ENCODE measurements at regions not wholly inside any gene's neighbourhood (a gene's known extent, or its start where the extent isn't known, plus 50 kb on each side); places are given as distances from the start of the nearest gene placed in this dataset.

GRCh38 chr3:66729687-66730393, 229.0 kb upstream of the LRIG1 start:
- Histone ChIP-seq H3K27ac (no peak overlapping the region), H3K36me3 (no peaks in the 10 kb centered on the region), H3K9me3 (no peaks in the 10 kb centered on the region), H3K27me3 (replicated peaks in 1 of 7) (no peaks in the 10 kb centered on the region), H3K4me3 (no peak overlapping the region), H3K4me1 (no peaks in the 10 kb centered on the region)
- intact Hi-C loops (cut with DNase I; ENCODE audit: low total_unique reads): no loop called here
- 68 to 88% (median 73%) methylated on average over 2 of the region's 2 CpGs for WGBS, 5 donors
- no peak for DNase-seq
- TF ChIP-seq POLR2A (IDR thresholded peaks at IDR 0.05): no peak
- no peak for TF ChIP-seq CTCF (IDR thresholded peaks at IDR 0.05 in 8 of 11, conservative IDR thresholded peaks at IDR 0.05 in 3 of 11)
- TF ChIP-seq POLR2AphosphoS5 (IDR thresholded peaks at IDR 0.05): no peak

- no peaks in the 10 kb centered on the region for H3K36me3 ChIP-seq
- no peak overlapping the region for H3K4me3 ChIP-seq
- no peak for DNase-seq
- TF ChIP-seq POLR2AphosphoS5 (IDR thresholded peaks at IDR 0.05): no peak
- TF ChIP-seq POLR2A (IDR thresholded peaks at IDR 0.05): no peak
- TF ChIP-seq CTCF (IDR thresholded peaks at IDR 0.05 in 8 of 11, conservative IDR thresholded peaks at IDR 0.05 in 3 of 11): no peak
- intact Hi-C loops (cut with DNase I; ENCODE audit: low total_unique reads): no loop called here
- no peak overlapping the region for H3K27ac ChIP-seq
- H3K4me1 ChIP-seq: no peaks in the 10 kb centered on the region
- H3K27me3 ChIP-seq (replicated peaks in 1 of 7): no peaks in the 10 kb centered on the region
- no peaks in the 10 kb centered on the region for H3K9me3 ChIP-seq
- 80 to 91% (median 88%) methylated on average over 7 of the region's 7 CpGs for WGBS, 5 donors
These were observed 238.0 kb upstream of the LRIG1 start for GRCh38 chr3:66738625-66739365.

GRCh38 chr3:66740260-66740659, 239.4 kb upstream of the LRIG1 start:
- intact Hi-C loops (cut with DNase I; ENCODE audit: low total_unique reads): no loop called here
- TF ChIP-seq POLR2AphosphoS5 (IDR thresholded peaks at IDR 0.05): no peak
- TF ChIP-seq POLR2A (IDR thresholded peaks at IDR 0.05): no peak
- no peak for TF ChIP-seq CTCF (IDR thresholded peaks at IDR 0.05 in 8 of 11, conservative IDR thresholded peaks at IDR 0.05 in 3 of 11)
- 85 to 96% (median 88%) methylated on average over 4 of the region's 4 CpGs for WGBS, 5 donors
- Histone ChIP-seq H3K27me3 (replicated peaks in 1 of 7) (no peaks in the 10 kb centered on the region), H3K27ac (no peak overlapping the region), H3K36me3 (no peaks in the 10 kb centered on the region), H3K4me3 (no peak overlapping the region), H3K4me1 (no peaks in the 10 kb centered on the region), H3K9me3 (no peaks in the 10 kb centered on the region)
- DNase-seq: no peak

GRCh38 chr3:66744521-66744920, 243.7 kb upstream of the LRIG1 start:
- H3K9me3 ChIP-seq: no peaks in the 10 kb centered on the region
- no peak for DNase-seq
- WGBS, 5 donors: 79 to 96% (median 90%) methylated on average over 1 of the region's 1 CpG
- H3K4me3 ChIP-seq: no peak overlapping the region
- intact Hi-C loops (cut with DNase I; ENCODE audit: low total_unique reads): no loop called here
- H3K4me1 ChIP-seq: no peaks in the 10 kb centered on the region
- no peak overlapping the region for H3K27ac ChIP-seq
- H3K27me3 ChIP-seq (replicated peaks in 1 of 7): no peaks in the 10 kb centered on the region
- no peaks in the 10 kb centered on the region for H3K36me3 ChIP-seq
- TF ChIP-seq CTCF (IDR thresholded peaks at IDR 0.05 in 8 of 11, conservative IDR thresholded peaks at IDR 0.05 in 3 of 11) (no peak), POLR2A (IDR thresholded peaks at IDR 0.05) (no peak), POLR2AphosphoS5 (IDR thresholded peaks at IDR 0.05) (no peak)

Data from spleen (tissue), 11 donors.